ENCODE measurements at regions not wholly inside any gene's neighbourhood (a gene's known extent, or its start where the extent isn't known, plus 50 kb on each side); places are given as distances from the start of the nearest gene placed in this dataset.
"Not testable (repeated sequence)": the region's sequence is repeated elsewhere in the genome, so short reads cannot be mapped to it uniquely, and the experiment has no call there.

GRCh38 chr2:66242099-66242789, 192.7 kb upstream of the MEIS1 start:
- no peak for FAIRE-seq

DNA sequence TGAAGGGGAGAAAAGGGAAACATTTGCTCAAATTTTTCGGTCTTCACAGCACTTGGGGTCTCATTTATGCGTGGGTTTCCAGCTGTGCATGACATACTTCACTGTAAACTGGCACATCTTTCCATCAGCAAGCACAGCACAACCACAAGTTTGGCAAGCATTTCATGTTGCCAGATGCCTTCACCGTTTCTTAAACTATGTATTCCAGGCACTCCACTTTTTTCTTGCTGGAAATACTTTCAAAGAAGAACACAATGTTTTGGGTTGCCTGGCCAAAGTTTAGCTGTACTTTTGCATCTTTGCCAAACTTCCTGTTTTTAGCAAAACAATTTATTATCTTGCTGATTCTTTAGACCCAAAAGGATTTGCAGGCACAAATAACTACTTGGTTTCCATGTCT, 194.6 kb upstream of the MEIS1 start:
- FAIRE-seq, result peak; percentile 85

DNA sequence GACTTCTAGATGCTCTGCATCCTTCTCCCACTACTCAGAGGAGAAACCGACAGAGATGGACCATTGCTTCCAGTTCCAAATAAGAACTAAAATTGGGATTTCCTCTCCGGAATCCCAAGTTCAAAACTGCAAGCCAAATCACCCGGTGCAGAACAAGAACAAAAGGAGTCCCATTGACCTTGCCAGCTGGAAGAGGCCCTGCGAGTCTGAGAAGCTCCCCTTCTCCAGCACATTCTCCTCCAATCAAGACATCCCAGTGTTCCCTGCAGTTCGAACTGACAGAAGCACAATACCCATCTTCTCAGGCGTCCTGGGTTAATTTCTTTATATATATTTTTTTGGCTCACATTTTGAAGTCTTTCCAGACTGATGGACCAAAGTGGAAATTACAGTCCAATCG, 195.3 kb upstream of the MEIS1 start:
- FAIRE-seq, result no peak

- FAIRE-seq, result no peak
Observed at GRCh38 chr2:66237803-66238379, 197.0 kb upstream of the MEIS1 start.

DNA sequence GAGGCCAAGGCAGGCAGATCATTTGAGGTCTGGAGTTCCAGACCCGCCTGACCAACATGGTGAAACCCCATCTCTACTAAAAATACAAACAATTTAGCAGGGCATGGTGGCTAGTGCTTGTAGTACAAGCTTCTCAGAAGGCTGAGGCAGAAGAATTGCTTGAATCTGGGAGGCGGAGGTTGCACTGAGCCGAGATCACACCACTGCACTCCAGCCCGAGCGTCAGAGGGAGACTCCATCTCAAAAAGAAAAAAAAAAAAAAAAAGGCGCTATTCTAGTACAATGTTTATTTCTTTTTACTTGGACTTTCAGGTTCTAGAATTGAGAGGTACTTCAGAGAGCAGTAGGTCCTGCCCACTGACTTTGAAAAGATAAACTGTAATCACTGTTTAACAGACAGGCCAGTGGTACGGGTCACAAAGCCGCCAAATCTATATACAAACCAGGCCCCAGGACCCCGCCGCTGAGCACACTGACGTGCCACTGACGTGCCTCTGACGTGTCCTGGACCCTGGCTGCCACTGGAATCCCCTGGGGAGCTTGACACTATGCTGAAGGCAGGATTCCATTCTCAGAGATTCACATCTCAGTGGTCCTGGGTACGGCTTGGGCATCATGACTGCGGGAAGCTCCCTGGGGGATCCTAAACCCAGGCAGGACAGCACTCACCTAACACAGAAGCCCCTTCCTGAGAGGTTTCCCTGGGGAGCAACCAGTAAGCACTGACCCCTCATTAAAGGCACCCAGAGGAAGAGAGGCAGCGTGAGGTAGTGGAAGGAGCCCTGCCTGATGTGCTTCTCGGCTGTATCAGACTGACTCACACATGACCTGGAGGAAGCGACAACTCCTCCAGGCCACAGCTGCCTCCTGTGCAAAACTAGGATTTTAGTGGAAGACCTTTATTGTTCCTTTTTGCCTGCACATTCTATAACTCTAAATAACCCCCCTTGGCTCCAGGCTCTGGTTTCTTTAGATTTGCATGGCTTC, 197.8 kb upstream of the MEIS1 start:
- no peak for FAIRE-seq

DNA sequence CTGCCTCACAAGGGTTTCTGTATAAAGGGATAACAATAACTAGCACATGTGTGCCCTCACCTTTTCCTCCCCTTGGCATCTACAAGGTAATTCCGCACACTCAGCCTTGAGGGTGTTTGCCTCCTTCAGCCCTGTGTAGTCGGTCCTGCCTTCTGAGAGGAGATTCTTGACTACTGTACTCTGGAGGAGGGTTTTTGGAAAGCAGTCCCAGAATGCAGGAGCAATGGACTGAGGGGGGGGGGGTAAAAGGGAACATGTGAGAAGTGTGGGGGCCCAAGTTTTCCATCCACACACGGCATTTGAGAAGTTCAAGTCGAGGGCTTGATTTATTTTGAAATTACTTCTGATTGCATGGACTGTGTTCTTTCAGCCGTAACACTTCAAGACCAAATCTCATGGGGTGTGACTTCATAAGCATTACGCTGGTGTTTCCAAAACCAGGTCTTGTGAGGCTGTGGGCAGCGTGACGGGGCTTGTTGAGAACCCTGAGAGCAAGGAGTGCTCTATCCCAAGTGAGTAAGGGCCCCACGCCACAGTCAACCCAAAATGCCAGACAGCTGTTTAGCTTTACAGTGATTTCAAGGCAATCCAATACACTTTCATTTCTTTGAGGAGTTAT, 198.7 kb upstream of the MEIS1 start:
- no peak for FAIRE-seq

DNA sequence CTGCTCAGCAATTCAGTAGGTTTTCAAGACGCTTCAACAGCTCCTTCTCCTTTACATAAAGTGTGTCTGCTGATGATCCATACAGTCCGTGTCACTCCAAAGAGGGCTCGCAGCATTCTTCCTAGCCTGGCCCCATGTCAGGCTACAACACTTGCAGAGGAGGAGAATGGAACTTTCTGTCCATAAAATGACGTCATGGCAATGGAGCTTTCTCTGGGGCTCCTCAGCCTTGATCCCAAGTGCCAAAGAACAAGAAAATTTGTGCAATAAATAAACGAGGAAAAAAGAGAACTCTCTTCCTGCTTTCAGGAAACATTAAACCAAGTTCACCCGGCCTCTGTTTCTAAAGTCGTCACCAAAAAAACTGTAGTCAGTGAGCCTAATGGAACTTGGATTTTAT, 199.5 kb upstream of the MEIS1 start:
- no peak for FAIRE-seq

- no peak for FAIRE-seq
Observed at GRCh38 chr2:66233981-66234380, 200.9 kb upstream of the MEIS1 start.

GRCh38 chr2:66228128-66228547, 206.8 kb upstream of the MEIS1 start:
- FAIRE-seq, result no peak

DNA sequence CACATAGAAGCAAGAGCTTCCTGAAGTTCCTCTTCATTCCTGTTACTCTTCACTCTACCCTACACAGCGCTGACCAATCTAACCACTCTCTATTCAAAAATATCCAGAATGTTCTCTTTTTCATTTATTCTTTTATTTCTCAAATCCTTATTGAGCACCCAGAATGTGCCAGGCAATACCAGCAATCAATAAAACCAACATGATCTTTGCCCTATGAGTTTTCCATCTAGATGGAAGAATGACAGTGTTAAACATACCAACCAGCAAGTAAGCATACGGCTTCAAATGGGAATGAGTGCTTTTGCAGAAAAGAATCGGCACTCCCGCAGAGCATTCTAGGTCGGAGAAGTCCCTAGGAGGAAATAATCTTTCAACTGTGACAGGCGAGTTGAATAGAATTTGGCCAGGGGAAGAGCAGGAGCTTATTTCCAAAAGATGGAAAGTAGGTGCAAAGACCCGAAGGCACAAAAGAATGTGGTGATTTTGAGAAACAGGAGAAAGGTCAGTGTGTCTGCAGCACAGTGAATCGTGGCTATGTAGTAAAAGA, 217.8 kb upstream of the MEIS1 start:
- no peak for FAIRE-seq

DNA sequence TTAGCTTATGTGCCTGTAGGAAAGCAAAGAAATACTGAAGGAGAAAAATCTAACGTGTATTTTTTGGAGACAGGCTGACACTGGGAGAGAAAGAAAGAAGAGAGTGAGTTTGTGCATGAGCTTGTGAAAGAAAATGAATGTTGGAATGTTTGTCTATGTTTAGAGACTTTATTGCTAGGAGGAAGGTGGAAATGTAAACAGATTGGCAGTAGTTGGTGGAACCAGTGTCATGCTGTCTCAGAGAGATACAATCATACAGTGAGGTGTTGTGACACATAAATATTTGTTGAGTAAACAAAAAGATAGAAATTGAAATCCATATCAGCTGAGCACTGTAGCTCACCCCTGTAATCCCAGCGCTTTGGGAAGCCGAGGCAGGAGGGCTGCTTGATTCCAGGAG, 222.2 kb upstream of the MEIS1 start:
- no peak for FAIRE-seq

GRCh38 chr2:66202586-66202985, 232.3 kb upstream of the MEIS1 start:
- no peak for FAIRE-seq

- FAIRE-seq, result no peak
Observed at GRCh38 chr2:66201242-66201641, 233.7 kb upstream of the MEIS1 start.

DNA sequence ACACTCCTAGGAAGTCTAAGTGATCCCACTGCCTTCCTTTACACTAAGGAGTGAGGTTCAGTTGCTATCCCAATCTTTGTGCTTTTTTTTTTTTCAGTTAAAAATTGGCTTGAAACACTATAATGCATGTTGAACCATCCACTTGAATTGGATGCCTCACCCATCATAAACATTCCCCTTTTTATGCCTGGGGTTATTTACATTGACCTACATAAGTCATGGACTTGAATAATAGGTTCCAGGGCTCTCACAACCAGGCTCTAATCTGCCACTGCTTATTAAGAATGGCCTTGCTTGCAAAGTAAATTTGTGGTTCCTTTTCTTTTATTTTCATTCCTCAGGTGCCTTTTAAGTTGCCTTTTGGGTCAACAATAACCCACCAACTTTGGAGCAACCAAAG, 236.1 kb upstream of the MEIS1 start:
- no peak for FAIRE-seq

GRCh38 chr2:66192888-66193287, 242.0 kb upstream of the MEIS1 start:
- FAIRE-seq, result no peak

- no peak for FAIRE-seq
Observed at GRCh38 chr2:66191311-66191710, 243.6 kb upstream of the MEIS1 start.

GRCh38 chr2:66189553-66189952, 245.4 kb upstream of the MEIS1 start:
- FAIRE-seq, result no peak

- FAIRE-seq, result no peak
Observed at GRCh38 chr2:66186537-66186936, 248.4 kb upstream of the MEIS1 start.

DNA sequence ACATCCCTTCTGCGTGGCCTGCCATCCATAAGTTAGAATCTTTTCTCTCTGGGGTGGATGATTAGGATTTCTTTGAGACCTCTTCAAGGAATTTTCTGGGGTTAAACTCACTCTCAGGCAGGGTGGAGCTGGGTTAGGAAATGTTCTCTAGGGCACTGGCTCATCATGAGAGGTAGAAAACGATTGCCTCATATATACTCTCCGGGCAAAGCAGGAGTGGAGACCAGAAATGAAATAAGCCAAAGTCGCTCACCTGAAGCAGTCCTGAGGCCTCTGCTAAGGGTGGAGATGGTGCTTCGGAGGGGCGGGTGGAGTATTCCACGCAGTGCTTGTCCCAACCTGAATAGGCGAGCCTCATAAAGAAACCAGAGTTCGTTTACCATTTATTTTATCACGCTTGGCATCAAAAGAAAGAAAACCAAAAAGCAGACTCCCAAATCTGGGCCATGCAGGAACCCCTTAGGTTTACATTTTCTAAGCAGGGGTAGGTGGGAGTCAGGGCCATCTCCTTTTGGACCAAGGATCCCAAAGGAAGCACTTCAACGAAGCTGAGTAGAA, 249.3 kb upstream of the MEIS1 start:
- FAIRE-seq, result no peak

GRCh38 chr2:66177128-66177796, 257.7 kb upstream of the MEIS1 start:
- not testable (repeated sequence) for FAIRE-seq

- no peak for FAIRE-seq
Observed at GRCh38 chr2:66174491-66174890, 260.4 kb upstream of the MEIS1 start.

- no peak for FAIRE-seq
Observed at GRCh38 chr2:66173645-66174044, 261.3 kb upstream of the MEIS1 start.

All from endometrium (tissue), 2 donors.